ENCODE measurements at regions not wholly inside any gene's neighbourhood (a gene's known extent, or its start where the extent isn't known, plus 50 kb on each side); places are given as distances from the start of the nearest gene placed in this dataset.
"Not testable (repeated sequence)": the region's sequence is repeated elsewhere in the genome, so short reads cannot be mapped to it uniquely, and the experiment has no call there.

DNA sequence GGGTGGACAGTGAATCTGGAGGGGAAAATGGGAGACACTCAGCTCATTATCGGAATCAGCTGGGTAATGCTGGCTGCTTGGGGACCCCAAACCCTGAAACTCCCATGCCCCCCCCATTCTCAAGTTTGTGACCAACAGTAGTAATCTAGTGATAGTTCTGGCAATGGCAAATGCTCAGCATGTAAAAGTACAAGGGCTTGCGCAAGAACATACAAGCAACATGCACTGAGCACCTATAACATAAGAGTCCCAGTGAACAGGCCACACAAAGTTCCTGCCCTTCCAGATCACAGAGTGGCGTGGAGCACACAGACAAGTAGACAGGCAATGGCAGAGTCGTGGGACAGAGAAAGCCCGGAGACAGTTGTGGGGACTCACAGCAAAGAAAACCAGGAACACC is 407.9 kb downstream of the MED13L start:
- DNase-seq (ENCODE audit: insufficient read length, low spot score) (no peak), FAIRE-seq (no peak)
- TF ChIP-seq POLR2A (IDR thresholded peaks at IDR 0.05; ENCODE audit: low read depth, low read length): no peak

- FAIRE-seq (no peak), DNase-seq (ENCODE audit: insufficient read length, low spot score) (no peak)
- TF ChIP-seq POLR2A (IDR thresholded peaks at IDR 0.05; ENCODE audit: low read depth, low read length): no peak
Measured at GRCh38 chr12:115868624-115869023, 408.9 kb downstream of the MED13L start.

DNA sequence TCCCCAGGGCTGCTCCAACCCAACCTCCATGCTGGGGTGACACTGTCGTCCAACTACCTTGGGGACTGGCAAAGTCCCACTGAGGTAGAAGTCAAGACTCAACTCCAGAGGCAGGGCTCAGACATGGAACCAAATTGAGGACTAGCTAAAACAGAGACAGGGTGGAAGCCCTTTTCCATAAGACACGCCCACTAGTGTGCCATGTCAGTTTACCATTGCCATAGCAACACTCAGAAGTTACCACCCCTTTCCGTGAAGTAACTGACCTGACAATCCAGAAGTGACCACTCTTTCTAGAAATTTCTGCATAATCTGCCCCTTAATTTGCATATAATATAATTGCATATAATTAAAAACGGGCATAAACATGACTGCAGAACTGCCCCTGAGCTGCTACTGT is 409.6 kb downstream of the MED13L start:
- FAIRE-seq (no peak), DNase-seq (ENCODE audit: insufficient read length, low spot score) (no peak)
- TF ChIP-seq POLR2A (IDR thresholded peaks at IDR 0.05; ENCODE audit: low read depth, low read length): no peak

- FAIRE-seq (no peak), DNase-seq (ENCODE audit: insufficient read length, low spot score) (no peak)
Measured at GRCh38 chr12:115866909-115867525, 410.5 kb downstream of the MED13L start.

DNA sequence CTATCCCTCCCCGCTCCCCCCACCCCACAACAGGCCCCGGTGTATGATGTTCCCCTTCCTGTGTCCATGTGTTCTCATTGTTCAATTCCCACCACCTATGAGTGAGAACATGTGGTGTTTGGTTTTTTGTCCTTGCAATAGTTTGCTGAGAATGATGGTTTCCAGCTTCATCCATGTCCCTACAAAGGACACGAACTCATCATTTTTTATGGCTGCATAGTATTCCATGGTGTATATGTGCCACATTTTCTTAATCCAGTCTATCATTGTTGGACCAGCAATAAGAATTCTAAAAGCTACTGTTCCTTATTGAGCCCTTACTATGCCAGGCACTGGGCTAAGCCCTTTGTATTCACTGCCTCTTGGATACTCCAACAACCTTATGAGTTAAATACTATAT is 411.2 kb downstream of the MED13L start:
- not testable (repeated sequence) for DNase-seq (ENCODE audit: insufficient read length, low spot score); FAIRE-seq

More at GRCh38 chr12:115866909-115867525, 410.5 kb downstream of the MED13L start:
- TF ChIP-seq POLR2A (IDR thresholded peaks at IDR 0.05; ENCODE audit: low read depth, low read length): no peak

- TF ChIP-seq POLR2A (IDR thresholded peaks at IDR 0.05; ENCODE audit: low read depth, low read length): no peak
- no peak for FAIRE-seq
- no peak for DNase-seq (ENCODE audit: insufficient read length, low spot score)
Measured at GRCh38 chr12:115864396-115864795, 413.1 kb downstream of the MED13L start.

- DNase-seq (ENCODE audit: insufficient read length, low spot score) (no peak), FAIRE-seq (no peak)
- TF ChIP-seq POLR2A (IDR thresholded peaks at IDR 0.05; ENCODE audit: low read depth, low read length): no peak
Measured at GRCh38 chr12:115860619-115861018, 416.9 kb downstream of the MED13L start.

- FAIRE-seq: no peak
- DNase-seq (ENCODE audit: insufficient read length, low spot score): no peak
- TF ChIP-seq POLR2A (IDR thresholded peaks at IDR 0.05; ENCODE audit: low read depth, low read length): no peak
Measured at GRCh38 chr12:115859231-115859630, 418.3 kb downstream of the MED13L start.

DNA sequence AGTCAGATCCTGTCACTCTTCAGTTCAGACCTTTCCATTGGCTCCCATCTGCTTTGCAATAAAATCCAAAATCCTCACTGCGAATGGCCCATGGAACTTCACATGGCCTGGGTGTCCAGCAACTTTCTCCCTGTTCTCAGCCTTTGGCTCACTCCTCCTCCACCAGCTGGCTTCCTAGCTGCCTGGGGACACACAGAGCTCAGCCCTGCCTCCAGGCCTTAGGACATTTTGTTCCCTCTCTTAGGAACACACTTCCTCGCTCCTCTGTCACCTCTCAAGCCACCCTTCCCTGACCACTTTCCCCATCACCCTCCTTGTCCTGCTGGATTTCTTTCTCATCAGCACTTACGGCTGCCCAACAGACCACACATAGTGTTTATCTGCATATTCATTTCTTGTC is 419.6 kb downstream of the MED13L start:
- FAIRE-seq: no peak
- TF ChIP-seq POLR2A (IDR thresholded peaks at IDR 0.05; ENCODE audit: low read depth, low read length): no peak
- DNase-seq (ENCODE audit: insufficient read length, low spot score): no peak

DNA sequence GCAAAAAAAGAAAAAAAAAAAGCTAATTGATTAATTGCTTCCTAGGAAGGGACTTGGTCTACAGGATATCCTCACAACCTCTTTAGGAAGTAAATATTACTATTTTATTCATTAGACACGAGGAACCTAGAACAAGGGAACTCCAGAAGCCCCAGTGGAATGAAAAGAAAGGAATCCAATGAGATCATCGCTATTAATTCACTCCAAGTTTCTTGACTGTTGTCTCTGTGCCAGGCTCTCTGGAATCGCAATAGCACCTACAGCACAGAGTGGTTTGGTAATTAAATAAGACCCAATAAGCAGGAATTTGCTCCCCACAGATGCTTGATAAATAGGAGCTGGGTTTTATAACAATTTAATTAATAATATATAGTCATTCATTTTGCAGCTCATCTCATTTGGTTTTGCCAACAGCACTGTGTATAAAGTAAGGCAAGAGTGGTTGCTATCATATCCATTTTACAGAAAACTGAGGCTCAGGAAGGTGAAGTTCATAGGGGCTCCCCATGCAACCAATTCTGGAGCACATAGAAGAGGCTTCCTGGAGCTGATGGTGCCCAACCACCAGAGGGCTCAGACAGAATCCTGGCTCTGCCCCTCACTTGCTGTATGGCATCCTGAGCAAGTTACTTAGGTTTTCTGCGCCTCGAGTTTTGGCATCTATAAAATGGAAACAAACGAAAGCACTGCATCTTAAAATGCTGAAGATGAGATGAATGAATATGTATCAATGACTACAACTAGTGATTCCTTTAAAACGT is 420.2 kb downstream of the MED13L start:
- FAIRE-seq (no peak), DNase-seq (ENCODE audit: insufficient read length, low spot score) (no peak)
- no peak for TF ChIP-seq POLR2A (IDR thresholded peaks at IDR 0.05; ENCODE audit: low read depth, low read length)

GRCh38 chr12:115852054-115852453 is 425.4 kb downstream of the MED13L start:
- DNase-seq (ENCODE audit: insufficient read length, low spot score): no peak
- FAIRE-seq: no peak
- TF ChIP-seq POLR2A (IDR thresholded peaks at IDR 0.05; ENCODE audit: low read depth, low read length): no peak

GRCh38 chr12:115850957-115851356 is 426.5 kb downstream of the MED13L start:
- TF ChIP-seq POLR2A (IDR thresholded peaks at IDR 0.05; ENCODE audit: low read depth, low read length): no peak
- no peak for FAIRE-seq

DNA sequence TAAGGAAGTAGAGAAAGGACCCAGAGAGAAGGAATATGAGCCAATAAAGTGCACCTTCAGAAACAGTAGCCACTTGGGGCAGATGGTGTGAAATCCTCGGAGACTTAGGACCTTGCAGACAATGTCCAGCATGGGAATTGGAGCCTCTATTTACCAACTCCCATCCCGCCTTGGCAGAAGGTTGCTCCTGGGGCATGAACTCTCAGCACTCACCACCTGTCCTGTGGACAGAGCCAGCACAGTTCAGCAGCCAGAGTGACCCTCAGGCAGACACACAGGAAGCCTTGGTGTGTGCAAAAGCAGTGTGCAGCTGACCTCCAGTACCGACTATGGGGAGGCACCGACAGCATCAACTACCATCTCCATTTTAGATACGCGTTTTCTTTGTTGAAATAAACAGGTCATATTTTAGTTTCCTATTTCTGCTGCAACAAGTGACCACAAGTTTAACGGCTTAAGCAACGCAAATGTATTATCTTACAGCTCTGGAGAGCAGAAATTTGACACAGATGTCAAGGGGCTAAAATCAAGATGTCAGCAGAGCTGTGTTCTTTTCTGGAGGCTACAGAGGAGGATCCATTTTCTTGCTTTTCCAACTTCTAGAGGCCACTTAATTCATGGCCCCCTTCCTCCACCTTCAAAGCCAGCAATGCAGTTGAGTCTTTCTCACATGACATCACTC is 428.1 kb downstream of the MED13L start:
- no peak for TF ChIP-seq POLR2A (IDR thresholded peaks at IDR 0.05; ENCODE audit: low read depth, low read length)
- DNase-seq (ENCODE audit: insufficient read length, low spot score) (no peak), FAIRE-seq (no peak)

More at GRCh38 chr12:115850957-115851356, 426.5 kb downstream of the MED13L start:
- DNase-seq (ENCODE audit: insufficient read length, low spot score): no peak

DNA sequence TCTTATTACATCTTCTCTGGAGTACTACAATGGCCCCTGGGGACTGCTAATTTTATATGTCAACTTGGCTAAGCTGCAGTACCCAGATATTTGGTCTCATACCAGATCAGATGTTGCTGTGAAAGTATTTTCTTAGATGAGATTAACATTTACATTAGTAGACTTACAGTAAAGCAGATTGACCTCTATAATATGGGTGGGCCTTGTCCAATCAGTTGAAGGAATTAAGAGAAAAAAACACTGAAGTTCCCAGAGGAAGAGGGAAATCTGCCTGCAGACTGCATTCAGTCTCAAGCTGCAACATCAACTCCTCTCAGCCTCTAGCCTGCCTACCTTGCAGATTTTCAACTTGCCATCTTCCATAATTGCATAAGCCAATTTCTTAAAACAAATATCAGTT is 430.1 kb downstream of the MED13L start:
- no peak for TF ChIP-seq POLR2A (IDR thresholded peaks at IDR 0.05; ENCODE audit: low read depth, low read length)
- FAIRE-seq (no peak), DNase-seq (ENCODE audit: insufficient read length, low spot score) (no peak)

GRCh38 chr12:115846516-115846915 is 431.0 kb downstream of the MED13L start:
- no peak for FAIRE-seq
- DNase-seq (ENCODE audit: insufficient read length, low spot score): no peak
- no peak for TF ChIP-seq POLR2A (IDR thresholded peaks at IDR 0.05; ENCODE audit: low read depth, low read length)

Data from H54 (cell line).